B cell (primary cell): ENCODE measurements at regions not wholly inside any gene's neighbourhood (a gene's known extent, or its start where the extent isn't known, plus 50 kb on each side); places are given as distances from the start of the nearest gene placed in this dataset.

Experiments used
- CTCF ChIP-seq: fragments of 200-600 bp; IDR thresholded peaks from one replicate; pipeline ENCODE4 v1.8.0; 2022; ENCODE audit warnings: antibody characterized with exemption, mild to moderate bottlenecking
- EZH2 ChIP-seq: IDR thresholded peaks from 2 replicates; pipeline ENCODE4 v1.6.1; 2012; ENCODE audit warnings: borderline replicate concordance, low read depth, mild to moderate bottlenecking, moderate library complexity, low read length; ENCODE audit not compliant: insufficient read depth, poor library complexity, severe bottlenecking

- no peak for TF ChIP-seq EZH2
- no peak for TF ChIP-seq CTCF
These were observed 293.3 kb downstream of the C3orf38 start for GRCh38 chr3:88443066-88443465.
